AG08396 (cell line): ENCODE measurements at regions not wholly inside any gene's neighbourhood (a gene's known extent, or its start where the extent isn't known, plus 50 kb on each side); places are given as distances from the start of the nearest gene placed in this dataset.
"Not testable (repeated sequence)": the region's sequence is repeated elsewhere in the genome, so short reads cannot be mapped to it uniquely, and the experiment has no call there.

Experiments
- DNase-seq: peaks from one replicate; pipeline ENCODE4 v3.0.0; 2012; ENCODE audit warnings: low spot score, mixed read lengths

DNA sequence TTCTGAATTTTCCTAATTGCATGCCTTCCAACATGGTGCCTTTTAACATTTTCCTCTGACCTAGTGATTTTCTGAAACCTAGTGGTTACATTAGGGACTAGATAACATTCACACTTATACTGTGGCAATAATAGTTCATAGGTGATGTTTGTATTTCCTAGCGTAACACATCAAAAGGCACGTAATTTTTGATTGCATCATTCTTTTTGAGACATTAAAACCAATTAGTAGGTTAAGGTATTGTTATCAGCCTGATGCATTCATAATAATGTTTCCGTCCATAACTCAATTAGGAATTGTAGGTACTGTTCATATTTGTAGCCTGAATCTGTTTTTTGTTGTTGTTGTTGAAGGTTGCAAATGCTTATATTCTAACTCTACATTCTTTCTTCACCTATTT is 192.4 kb downstream of the ANXA1 start:
- no peak for DNase-seq

DNA sequence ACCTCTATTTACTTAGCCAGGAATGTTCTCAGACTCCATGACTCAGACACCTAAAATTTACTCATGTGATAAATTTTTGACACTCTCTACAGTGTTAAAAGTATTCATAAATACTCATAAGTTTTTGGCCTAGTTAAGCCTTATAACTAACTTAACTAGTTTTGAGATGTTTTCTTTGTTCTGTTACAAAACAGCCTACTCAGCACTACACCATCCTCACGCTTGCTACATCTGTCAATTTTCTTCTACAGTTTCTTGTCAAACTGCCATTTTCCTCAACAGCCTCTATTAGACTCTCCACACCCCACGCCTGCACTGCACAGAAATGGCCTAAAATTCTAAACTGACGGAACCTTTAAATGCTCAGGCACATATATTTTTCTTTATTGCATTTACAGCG is 195.5 kb downstream of the ANXA1 start:
- no peak for DNase-seq

DNA sequence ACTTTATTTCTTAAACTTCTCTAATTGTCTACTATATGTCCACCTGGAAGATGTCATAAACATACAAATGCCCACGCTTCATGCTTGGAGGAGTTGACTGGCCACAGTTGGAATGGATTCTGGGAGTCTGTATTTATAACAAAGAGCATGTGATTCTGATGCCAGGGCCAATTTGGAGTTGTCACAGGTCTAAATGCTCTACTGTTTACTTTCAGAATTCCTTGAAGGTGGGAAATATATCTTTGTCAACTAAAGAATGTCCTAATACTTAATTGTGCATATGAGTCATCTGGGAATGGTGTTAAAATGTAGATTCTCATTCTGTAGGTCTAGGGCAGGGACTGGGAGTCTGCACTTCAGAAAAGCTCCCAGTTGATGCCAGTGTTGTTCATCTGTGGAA is 196.1 kb downstream of the ANXA1 start:
- no peak for DNase-seq

DNA sequence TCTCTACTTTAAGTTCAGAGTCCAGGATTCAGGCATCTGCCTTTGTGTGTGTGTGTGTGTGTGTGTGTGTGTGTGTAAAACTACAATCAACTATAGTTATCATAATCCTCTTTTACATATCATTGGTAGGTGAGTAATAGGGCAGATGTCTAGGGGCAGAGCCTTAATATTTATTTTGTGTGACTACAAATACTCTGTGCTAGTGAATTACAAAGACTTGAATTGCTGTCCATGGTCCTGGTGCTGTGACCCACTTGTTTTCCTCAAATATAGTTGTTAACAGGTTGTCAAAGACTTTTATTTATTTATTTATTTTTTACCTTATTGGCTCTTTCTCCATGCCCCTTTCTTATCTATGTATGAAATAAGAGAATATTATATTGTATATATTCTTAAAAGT is 196.8 kb downstream of the ANXA1 start:
- DNase-seq: no peak

DNA sequence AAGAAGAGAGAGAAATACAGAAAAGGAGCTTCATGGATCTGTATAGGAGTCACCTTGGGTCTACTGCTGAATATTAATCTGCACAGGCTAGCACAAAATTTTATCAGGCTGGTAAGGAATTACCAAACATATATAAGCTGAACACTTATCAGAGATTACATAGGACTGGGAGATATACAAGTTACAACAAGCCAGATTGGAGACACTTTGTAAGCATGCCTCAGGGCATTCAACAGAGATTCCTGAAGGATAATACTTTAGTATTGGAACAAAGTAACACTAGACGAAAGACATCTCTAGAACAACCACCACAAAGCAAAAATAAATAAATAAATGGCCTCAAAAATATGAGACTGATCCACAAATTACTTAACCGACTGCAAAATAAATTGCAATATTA is 197.8 kb downstream of the ANXA1 start:
- DNase-seq: no peak

DNA sequence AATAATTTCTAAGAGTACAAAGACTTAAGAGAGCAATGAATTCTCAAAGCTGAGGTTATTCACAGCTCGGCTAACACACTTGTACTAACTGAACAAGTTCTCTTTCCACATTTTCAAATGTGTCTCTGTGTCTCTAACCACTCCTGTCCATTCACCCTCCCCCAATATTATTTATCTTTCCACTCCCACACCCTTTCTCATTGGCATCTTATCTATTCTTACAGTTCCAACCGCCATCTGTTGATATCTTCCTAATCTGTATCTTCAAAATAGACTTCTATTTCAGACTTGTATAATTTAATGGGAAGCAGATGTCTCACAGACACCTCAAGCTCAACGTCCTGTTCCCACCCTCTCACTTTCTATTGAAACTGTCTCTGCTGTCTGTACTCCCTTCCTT is 205.9 kb downstream of the ANXA1 start:
- no peak for DNase-seq

DNA sequence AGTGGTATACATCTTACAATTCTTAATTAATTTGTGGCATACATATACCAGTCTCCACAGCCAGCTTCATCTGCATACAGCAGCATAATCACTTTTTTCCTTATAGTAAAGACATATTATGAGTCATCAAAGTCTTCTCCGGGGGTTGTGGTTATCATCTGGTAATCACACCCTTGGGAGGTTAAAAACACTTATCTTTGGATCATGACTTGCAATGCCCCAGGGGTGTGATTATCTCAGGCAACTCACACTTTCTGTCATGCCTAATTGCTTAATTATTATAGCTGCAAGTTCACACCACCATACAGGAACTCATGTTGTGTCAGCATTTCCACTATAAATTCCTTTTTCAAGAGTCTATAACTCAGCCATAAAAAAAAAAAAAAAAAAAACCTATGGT is 218.4 kb downstream of the ANXA1 start:
- DNase-seq: no peak

DNA sequence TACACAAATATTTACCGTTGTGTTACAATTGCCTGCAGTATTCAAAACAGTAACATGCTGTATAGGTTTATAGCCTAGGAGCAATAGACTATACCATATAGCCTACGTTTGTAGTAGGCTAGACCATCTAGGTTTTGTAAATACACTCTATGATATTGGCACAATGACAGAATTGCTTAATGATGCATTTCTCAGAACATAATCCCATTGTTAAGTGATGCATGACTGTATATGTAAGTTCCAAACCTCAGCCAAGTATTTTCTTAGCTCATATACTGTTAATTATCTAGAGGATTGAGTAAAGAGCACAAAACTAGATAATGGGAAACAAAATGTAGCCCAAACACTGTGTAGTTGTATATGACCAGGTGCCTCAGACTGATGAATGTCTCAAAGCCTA is 220.1 kb downstream of the ANXA1 start:
- DNase-seq: no peak

DNA sequence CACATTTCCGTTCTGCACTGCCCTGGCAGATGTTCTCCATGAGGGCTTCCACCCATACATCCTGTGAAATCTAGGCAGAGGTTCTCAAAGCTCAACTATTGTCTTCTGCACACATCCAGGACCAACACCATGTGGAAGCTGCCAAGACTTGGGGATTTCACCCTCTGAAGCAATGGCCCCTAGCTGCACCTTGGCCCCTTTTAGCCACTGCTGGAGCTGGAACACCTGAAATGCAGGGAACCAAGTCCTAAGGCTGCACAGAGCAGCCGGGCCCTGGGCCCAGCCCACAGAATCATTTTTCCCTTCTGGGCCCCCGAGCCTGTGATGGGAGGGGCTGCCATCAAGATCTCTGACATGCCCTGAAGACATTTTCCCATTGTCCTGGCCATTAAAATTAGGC is 228.7 kb downstream of the ANXA1 start:
- no peak for DNase-seq

DNA sequence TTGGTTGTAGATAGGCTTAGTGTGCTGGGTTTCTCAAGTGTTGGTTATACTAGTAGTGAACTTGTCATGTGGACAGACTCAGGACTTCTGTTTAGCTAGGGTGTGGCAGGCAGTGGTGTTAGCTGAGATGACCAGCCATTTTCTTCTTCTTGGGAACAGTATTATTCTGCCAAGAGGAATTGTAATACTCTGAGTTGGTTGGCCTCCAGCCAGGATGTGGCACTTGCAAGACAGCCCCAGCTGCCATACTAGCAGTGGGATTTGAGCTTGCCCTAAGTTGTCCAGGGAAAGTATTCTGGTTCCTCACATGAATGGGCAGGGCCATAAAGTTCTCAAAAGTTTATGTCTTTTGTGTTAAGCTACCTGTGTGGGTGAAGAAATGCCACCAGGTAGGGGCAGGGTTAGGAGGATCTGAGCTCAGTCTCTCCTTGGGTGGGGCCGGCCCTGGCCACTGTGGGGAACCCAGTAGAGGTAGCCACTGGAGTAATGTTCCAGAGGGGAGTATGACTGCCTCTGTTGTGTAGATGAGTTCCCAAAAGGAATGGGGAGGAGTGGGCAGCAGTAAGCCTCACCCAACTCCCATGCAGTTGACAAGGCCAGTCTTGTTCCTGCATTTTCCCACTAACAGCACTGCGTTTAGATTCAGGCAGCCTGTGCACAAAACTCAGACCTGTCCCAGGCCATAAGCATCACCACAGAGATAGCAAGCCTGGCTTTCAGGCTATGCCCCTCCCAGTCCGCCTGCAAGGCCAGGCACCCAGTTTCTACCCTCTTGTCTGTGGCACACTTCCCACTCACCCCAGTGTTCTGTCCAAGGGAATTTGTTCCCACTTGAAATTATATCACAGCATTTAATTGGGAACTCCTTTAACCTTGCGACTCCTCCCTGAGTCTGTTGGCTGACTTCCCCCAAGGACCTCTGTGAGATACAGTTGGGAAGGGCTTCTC is 250.7 kb downstream of the ANXA1 start:
- DNase-seq: no peak

DNA sequence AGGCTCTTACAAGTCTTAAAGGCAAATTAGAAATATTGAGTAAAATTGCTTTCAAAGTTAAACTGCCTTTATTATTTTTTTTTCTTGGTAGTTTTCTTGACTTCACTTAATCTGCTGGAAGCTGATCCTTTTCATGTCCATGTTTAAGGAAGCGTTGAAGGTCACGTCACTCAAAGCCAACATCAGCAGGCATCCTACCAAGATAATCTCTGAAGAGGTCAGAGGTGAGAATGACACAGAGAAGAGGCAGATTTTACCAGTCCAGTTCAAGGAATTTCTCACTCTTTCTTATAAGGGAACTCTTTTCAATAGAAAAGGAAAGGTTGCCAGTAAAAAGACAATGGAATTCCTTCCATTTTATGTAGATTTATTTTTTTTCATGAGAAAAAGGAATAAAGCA is 259.8 kb downstream of the ANXA1 start:
- no peak for DNase-seq

DNA sequence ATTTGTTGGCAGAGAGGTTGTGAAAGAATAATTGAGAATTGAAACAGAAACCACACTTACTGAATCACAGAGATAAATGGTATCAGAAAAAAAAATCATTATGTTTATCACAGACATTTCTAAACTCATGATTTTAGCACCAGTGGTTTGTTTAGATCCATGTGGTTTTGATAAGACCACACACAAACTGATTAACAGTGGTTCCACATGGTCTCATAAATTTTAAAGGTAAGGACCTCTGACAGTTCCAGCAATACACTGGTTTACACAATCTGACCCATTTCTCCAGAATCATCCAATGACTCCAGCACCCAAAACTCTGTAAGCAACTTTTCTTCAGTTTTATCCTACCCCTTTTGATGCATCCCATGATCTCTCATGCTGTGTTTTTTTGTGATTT is 261.2 kb downstream of the ANXA1 start:
- DNase-seq: no peak

DNA sequence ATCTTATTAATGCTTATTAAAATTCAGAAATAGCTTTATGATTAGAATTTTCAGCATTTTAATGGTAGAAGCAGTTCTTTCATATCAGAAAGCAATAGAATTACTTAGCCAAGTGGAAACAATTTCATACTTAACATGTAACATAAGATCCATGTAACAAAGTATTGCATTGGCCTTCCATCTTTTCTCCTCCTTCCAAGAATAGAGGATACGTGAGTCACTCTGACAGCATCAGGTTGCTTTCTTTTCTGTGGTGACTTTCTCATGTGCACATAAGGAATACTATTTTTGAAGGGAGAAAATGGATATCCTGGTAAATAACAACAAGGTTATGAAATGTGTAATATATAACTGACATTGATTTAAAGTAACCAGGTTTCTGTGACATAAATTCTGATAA is 272.2 kb downstream of the ANXA1 start:
- DNase-seq: no peak

DNA sequence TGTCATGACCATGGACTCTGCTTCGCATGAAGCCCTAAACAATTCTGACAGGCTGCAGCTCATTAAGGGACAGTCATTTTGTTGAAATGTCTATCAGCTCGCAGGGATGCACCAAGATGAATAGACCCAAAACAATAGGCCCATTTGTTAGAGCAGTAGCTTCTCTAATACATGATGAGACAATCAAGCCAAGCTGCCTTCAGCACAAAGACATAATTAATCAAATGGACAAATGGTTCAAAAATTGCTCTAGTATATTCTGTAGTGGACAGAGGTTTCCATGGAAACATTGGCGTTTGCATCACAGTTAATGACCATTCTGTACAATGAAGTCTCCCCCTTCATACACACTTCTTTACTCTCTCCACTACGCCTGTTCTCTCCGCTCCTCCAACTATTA is 274.6 kb downstream of the ANXA1 start:
- no peak for DNase-seq

DNA sequence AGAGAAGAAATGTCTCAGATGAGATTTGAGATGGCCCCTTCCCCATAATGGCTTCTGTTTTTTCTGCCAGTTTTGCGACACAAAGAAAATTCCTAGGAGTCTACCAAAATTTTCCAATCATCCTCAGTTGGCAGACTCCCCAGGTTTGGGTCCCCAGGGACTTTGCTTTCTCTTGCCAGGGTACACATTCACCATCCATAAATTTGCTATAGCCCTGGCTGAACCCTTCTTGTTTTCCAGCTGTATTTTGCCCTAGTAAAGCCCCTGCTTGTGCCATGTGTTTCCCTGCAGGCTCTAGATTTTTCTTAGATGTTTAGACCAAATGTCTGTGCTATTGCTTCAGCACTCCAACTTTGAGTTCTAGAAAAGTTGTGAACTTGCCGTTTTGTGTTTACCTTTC is 283.2 kb downstream of the ANXA1 start:
- no peak for DNase-seq

DNA sequence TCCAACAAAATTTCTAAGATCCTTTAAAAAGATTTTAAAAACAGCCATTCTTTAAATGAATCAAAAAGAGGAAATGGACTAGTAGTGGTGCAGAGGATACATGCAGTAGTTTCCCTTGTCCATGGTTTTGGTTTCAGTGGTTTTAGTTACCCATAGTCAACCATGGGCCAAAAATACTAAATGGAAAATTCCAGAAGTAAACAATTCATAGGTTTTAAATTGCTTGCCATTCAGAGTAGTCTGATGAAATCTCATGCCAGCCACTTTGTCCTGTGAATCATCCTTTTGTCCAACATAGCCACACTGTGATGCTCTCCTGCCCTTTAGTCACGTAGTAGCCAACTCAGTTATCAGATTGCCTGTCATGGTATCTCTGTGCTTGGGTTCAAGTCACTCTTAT is 286.1 kb downstream of the ANXA1 start:
- no peak for DNase-seq

DNA sequence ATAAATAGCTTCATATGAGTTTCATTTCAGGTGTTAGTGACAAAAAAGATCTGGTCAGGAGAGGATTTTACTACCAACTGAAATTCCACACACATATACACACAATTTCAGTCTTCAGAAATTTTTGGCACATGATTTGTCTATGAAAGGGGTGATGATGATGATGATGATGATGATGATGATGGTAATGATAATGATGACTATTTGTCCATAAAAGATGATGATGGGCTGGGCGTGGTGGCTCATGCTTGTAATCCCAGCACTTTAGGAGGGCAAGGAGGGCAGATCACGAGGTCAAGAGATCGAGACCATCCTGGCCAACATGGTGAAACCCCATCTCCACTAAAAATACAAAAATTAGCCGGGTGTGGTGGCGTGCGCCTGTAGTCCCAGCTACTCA is 288.2 kb downstream of the ANXA1 start:
- not testable (repeated sequence) for DNase-seq

DNA sequence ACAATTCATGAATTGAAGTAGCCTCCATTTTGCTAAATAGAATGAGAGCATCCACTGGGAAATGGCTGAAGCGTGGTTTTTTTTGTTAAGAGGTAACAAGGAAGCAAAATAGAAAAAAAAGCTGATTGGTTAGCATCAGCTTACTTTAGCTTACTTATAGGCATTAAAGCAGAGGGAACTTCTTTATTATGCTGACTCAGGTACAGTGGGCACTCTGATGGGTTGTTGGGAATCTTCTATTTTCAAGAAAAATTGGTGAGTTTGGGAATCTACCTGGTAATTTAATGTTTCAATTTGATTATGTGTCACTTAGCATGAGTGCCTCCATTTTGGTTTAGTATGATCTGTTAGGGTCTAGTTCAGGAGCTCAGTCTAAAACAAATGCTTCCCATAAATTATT is 289.6 kb downstream of the ANXA1 start:
- DNase-seq: no peak

DNA sequence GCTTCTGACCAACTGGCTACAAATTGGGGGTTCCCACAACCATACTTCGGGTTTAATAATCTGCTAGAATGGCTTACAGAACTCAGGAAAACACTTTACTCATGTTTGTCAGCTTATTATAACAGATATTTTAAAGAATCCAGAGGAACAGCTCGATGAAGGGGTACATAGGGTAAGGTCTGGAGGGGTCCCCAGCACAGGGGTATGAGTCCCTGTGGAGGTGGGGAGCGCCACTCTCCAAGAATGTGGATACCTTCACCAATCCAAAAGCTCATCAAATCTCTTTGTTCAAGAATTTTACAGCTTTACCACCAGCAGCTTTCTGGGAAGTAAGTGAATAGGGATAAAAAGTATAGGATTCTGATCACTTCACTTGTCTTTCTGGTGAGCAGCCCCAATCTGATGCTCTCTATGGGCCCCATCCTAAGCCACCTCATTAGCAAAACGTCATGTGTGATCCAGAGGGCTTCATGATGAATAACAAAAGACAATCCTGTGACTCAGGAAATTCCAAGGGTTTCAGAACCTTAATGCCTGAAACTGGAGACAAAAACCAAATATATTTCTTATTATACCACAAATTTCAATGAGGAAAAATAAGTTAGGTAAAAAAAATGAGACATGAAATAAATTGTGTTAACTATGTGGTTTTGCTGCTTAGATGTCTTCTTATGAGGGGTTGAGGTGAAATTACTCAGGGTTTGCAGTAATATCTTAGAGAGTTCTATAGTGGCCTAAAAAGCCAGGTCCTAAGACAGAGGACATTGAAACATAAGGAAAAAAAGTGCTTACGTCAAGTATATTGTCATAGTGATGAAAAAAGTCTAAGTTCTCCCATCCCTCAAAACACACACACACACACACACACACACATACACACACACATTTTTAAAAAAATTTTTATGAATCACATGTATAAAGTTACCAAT is 290.5 kb downstream of the ANXA1 start:
- DNase-seq: no peak

DNA sequence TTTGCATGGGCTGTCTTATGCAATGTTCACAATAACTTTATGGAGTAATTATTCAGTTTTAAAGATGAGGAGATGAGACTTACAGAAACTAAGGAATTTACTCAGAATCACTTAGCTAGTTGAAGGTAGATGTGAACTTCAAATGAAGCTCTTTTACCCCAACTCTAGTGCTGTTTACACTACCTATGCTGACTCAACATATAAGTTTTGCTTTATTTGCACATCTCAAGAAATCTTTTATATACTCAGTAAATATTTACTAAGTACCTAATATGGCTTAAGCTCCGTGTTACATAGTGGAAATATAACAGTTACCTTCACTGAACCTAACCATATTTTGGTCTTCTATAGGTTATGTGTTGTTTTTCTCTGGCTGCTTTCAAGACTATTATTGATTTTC is 293.2 kb downstream of the ANXA1 start:
- no peak for DNase-seq

DNA sequence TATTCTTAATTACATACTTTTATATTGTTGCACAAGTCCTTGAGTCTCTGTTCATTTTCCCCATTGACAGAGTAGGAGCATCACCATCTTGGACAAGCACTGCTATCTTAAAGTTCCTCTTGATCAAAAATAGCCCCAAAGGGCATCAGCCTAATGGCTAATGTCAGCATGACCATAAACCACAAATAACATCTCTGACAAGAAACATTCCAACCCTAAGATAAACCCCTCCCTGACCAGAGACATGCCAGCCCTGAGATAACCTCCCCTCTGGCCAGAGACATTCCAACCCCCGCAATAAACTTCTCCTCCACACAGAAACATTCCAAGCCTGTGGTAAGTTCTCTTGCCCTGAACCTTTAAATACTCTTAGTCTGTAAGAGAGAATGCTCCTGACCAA is 293.7 kb downstream of the ANXA1 start:
- not testable (repeated sequence) for DNase-seq

DNA sequence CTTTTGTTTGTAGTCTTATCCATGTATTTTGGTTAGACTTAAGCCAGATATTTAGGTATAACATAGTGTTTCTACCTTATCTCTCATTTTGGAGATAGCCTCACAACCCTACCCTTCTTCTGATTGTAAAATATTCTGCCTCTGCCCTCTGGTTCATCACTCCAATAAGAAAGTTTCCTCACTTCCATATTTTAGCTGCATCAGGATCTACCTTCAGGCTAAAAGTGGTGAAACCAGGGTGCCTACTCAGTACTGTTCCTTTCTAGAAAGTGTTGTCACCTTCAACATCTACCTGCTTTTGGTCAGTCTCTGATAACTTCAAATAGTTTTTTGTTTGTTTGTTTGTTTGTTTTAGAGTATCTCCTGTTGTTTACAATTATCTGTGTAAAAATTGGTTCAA is 294.6 kb downstream of the ANXA1 start:
- no peak for DNase-seq

DNA sequence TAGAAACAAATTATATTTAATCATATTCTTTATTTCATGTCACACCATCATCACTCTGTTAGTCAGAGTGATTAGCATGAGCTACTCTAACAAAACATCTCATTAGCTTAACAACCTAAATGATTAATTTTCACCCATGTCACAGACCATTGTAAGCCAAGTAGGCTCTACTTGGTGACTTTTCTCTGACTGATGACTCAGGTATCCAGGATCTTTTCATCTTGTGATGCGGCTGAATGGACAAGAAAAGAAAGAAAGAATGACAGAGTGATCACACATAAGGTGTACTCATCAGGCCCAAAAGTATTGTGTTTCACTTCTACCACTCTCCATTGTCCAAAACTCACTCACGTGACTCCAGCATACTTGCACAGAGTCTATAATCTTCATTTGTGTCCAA is 299.3 kb downstream of the ANXA1 start:
- no peak for DNase-seq
